ENCODE measurements at regions not wholly inside any gene's neighbourhood (a gene's known extent, or its start where the extent isn't known, plus 50 kb on each side); places are given as distances from the start of the nearest gene placed in this dataset.
"Not testable (repeated sequence)": the region's sequence is repeated elsewhere in the genome, so short reads cannot be mapped to it uniquely, and the experiment has no call there.

DNA sequence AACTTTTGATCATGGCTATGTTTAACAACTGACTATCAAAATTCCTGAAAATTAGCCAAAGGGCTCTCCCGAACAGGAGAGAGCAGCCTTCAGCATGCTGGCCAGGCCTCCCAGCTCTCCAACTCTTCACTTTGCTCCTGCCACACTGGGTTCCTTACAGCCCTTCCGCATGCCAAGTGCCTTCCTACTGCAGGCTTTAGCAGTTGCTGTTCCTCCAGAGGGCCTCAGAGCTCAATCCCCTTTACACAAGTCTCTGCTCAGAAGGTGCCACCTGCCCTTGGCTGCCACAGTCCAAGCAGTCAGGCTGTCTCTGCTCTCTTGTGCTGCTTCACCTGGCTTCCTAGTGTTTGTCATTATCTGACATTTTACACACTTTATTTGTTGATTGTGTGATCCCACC lies 553.1 kb upstream of the PPP2R3A start:
- Histone ChIP-seq H3K36me3 (no peaks in the 10 kb centered on the region), H3K27ac (no peak overlapping the region), H3K27me3 (no peaks in the 10 kb centered on the region), H3K4me3 (no peak overlapping the region), H3K4me1 (no peaks in the 10 kb centered on the region), H3K9me3 (no peaks in the 10 kb centered on the region)
- TF ChIP-seq POLR2AphosphoS5 (IDR thresholded peaks at IDR 0.05) (no peak), EP300 (IDR thresholded peaks at IDR 0.05) (no peak), POLR2A (IDR thresholded peaks at IDR 0.05) (no peak)
- TF ChIP-seq, protein P1, sequence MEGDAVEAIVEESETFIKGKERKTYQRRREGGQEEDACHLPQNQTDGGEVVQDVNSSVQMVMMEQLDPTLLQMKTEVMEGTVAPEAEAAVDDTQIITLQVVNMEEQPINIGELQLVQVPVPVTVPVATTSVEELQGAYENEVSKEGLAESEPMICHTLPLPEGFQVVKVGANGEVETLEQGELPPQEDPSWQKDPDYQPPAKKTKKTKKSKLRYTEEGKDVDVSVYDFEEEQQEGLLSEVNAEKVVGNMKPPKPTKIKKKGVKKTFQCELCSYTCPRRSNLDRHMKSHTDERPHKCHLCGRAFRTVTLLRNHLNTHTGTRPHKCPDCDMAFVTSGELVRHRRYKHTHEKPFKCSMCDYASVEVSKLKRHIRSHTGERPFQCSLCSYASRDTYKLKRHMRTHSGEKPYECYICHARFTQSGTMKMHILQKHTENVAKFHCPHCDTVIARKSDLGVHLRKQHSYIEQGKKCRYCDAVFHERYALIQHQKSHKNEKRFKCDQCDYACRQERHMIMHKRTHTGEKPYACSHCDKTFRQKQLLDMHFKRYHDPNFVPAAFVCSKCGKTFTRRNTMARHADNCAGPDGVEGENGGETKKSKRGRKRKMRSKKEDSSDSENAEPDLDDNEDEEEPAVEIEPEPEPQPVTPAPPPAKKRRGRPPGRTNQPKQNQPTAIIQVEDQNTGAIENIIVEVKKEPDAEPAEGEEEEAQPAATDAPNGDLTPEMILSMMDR (IDR thresholded peaks at IDR 0.05): no peak
- 69% methylated on average over 2 of the region's 2 CpGs for WGBS
- DNase-seq (ENCODE audit: low spot score in 2 of 2): no peak

DNA sequence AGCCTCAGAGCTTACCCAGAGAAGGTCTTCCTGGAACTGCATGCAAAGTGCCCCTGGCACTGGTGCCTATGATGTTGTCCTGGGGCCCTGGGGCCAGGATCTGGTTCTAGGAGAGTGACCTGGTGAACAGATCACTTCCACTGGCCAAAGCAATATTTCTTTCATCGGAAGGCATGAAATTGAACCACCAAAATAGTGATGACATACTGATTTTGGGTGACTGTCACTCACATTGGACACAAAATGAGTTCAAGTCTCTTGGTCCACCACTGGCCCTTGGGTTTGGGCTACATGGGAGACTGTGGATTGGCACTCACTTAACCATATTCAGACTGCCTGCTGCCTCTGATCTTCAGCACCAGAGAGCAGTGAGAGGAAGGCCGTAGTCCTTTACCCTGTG lies 549.3 kb upstream of the PPP2R3A start:
- H3K27ac ChIP-seq: no peak overlapping the region
- no peaks in the 10 kb centered on the region for H3K27me3 ChIP-seq
- no peak overlapping the region for H3K4me3 ChIP-seq
- DNase-seq (ENCODE audit: low spot score in 2 of 2): no peak
- TF ChIP-seq POLR2AphosphoS5 (IDR thresholded peaks at IDR 0.05): no peak
- no peak for TF ChIP-seq EP300 (IDR thresholded peaks at IDR 0.05)
- TF ChIP-seq, protein P1 (IDR thresholded peaks at IDR 0.05): no peak
- no peak for TF ChIP-seq POLR2A (IDR thresholded peaks at IDR 0.05)
- no peaks in the 10 kb centered on the region for H3K4me1 ChIP-seq
- no peaks in the 10 kb centered on the region for H3K36me3 ChIP-seq
- 86% methylated on average over 1 of the region's 2 CpGs for WGBS
- H3K9me3 ChIP-seq: no peaks in the 10 kb centered on the region

DNA sequence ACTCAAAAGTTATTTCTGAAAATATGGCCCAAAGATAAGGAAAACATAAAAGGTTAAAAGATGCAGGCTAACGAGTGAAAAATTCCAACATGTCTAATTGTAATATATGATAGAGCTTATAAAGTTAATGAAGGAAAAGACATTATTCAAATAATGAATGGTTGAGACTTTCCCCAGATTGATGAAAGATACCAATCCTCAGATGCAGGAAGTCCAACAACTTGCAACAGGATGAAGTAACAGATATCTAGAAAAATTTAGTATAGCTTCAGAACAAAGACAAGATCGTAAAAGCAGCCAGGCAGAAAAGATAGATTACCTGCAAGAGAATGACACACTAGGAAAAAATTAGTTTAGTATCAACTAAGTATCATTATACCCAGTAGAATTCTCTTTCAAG lies 546.4 kb upstream of the PPP2R3A start:
- TF ChIP-seq EP300 (IDR thresholded peaks at IDR 0.05): no peak
- TF ChIP-seq, protein P1 (IDR thresholded peaks at IDR 0.05): no peak
- TF ChIP-seq POLR2A (IDR thresholded peaks at IDR 0.05): no peak
- no peak for TF ChIP-seq POLR2AphosphoS5 (IDR thresholded peaks at IDR 0.05)
- whole genome bisulfite sequencing: 62% methylated on average over 2 of the region's 2 CpGs
- no peaks in the 10 kb centered on the region for H3K9me3 ChIP-seq
- no peak overlapping the region for H3K27ac ChIP-seq
- no peaks in the 10 kb centered on the region for H3K4me1 ChIP-seq
- no peak for DNase-seq (ENCODE audit: low spot score in 2 of 2)
- no peaks in the 10 kb centered on the region for H3K36me3 ChIP-seq
- H3K27me3 ChIP-seq: no peaks in the 10 kb centered on the region
- H3K4me3 ChIP-seq: no peak overlapping the region

DNA sequence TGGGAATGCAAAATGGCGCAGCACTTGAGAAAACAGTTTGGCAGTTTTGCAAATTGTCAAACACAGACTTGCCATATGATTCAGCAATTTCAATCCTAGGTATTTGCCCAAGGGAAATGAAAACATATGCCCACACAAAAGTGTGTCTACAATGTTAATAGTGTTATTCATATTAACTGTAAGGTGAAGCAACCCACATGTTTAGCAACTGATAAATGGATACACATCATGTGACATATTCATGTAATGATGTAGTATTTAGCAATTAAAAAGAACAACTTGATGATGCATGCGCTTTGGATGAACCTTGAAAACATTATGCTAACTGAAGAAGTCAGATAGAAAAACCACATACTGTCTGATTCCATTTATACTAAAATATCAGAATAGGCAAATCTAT lies 539.0 kb upstream of the PPP2R3A start:
- no peaks in the 10 kb centered on the region for H3K36me3 ChIP-seq
- no peak overlapping the region for H3K27ac ChIP-seq
- DNase-seq (ENCODE audit: low spot score in 2 of 2): no peak
- no peak for TF ChIP-seq POLR2AphosphoS5 (IDR thresholded peaks at IDR 0.05)
- TF ChIP-seq POLR2A (IDR thresholded peaks at IDR 0.05): no peak
- no peak for TF ChIP-seq EP300 (IDR thresholded peaks at IDR 0.05)
- TF ChIP-seq, protein P1 (IDR thresholded peaks at IDR 0.05): no peak
- 69% methylated on average over 2 of the region's 2 CpGs for WGBS
- no peaks in the 10 kb centered on the region for H3K4me1 ChIP-seq
- H3K4me3 ChIP-seq: no peak overlapping the region
- H3K27me3 ChIP-seq: peaks cover 6% of the 10 kb centered on the region
- no peaks in the 10 kb centered on the region for H3K9me3 ChIP-seq

DNA sequence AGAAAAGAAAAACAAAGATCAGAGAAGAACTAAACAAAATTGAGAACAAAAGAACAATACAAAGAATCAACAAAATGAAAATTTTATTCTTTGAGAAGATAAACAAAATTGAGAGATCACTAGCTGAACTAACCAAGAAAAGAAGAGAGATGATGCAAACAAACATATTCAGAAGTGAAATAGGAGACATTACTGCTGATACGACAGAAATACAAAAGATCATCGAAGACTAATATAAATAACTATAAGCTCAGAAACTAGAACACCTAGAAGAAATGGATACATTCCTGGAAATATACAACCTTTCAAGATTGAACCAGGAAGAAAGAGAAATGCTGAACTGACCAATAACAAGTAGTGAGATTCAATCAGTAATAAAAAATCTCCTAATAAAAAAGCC lies 533.1 kb upstream of the PPP2R3A start:
- WGBS: 95% methylated on average over 2 of the region's 2 CpGs
- no peak for DNase-seq (ENCODE audit: low spot score in 2 of 2)
- Histone ChIP-seq H3K27ac (no peak overlapping the region), H3K4me3 (no peak overlapping the region), H3K36me3 (no peaks in the 10 kb centered on the region), H3K4me1 (no peaks in the 10 kb centered on the region), H3K27me3 (peaks cover 6% of the 10 kb centered on the region), H3K9me3 (no peaks in the 10 kb centered on the region)
- TF ChIP-seq POLR2AphosphoS5 (IDR thresholded peaks at IDR 0.05): no peak
- no peak for TF ChIP-seq EP300 (IDR thresholded peaks at IDR 0.05)
- TF ChIP-seq POLR2A (IDR thresholded peaks at IDR 0.05): no peak
- TF ChIP-seq, protein P1 (IDR thresholded peaks at IDR 0.05): no peak

DNA sequence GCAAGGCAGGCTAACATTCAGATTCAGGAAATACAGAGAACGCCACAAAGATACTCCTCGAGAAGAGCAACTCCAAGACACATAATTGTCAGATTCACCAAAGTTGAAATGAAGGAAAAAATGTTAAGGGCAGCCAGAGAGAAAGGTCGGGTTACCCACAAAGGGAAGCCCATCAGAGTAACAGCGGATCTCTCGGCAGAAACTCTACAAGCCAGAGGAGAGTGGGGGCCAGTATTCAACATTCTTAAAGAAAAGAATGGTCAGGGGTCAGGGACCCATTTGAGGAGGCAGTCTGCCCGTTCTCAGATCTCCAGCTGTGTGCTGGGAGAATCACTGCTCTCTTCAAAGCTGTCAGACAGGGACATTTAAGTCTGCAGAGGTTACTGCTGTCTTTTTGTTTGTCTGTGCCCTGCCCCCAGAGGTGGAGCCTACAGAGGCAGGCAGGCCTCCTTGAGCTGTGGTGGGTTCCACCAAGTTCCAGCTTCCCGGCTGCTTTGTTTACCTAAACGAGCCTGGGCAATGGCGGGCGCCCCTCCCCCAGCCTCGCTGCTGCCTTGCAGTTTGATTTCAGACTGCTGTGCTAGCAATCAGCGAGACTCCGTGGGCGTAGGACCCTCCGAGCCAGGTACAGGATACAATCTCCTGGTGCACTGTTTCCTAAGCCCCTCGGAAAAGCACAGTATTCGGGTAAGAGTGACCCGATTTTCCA lies 526.5 kb upstream of the PPP2R3A start:
- H3K4me3 ChIP-seq; H3K27ac ChIP-seq; H3K9me3 ChIP-seq; H3K27me3 ChIP-seq; H3K36me3 ChIP-seq; H3K4me1 ChIP-seq; DNase-seq (ENCODE audit: low spot score in 2 of 2): not testable (repeated sequence)
- 83% methylated on average over 12 of the region's 18 CpGs for WGBS

DNA sequence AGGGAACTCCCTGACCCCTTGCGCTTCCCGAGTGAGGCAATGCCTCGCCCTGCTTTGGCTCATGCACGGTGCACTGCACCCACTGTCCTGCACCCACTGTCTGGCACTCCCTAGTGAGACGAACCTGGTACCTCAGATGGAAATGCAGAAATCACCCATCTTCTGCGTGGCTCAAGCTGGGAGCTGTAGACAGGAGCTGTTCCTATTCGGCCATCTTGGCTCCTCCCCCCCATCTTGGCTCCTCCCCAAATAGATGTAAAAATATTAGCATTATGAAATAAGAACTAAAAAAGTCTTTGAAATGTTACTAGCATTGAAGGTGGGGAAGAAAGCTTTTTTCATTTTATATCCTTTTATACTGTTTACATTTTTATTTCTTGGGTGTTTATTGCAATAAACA lies 525.9 kb upstream of the PPP2R3A start:
- H3K4me1 ChIP-seq; H3K36me3 ChIP-seq; DNase-seq (ENCODE audit: low spot score in 2 of 2); H3K27me3 ChIP-seq; H3K9me3 ChIP-seq; H3K27ac ChIP-seq; H3K4me3 ChIP-seq: not testable (repeated sequence)
- WGBS: 77% methylated on average over 7 of the region's 7 CpGs
